ENCODE measurements at regions not wholly inside any gene's neighbourhood (a gene's known extent, or its start where the extent isn't known, plus 50 kb on each side); places are given as distances from the start of the nearest gene placed in this dataset.

GRCh38 chr7:80387634-80388193 lies 124.2 kb downstream of the GNAT3 start:
- Histone ChIP-seq H3K36me3 (no peaks in the 10 kb centered on the region), H3K27me3 (no peaks in the 10 kb centered on the region), H3K9me3 (no peaks in the 10 kb centered on the region), H3K4me3 (no peak overlapping the region), H3K4me1 (no peaks in the 10 kb centered on the region), H3K27ac (no peak overlapping the region)
- TF ChIP-seq POLR2A (IDR thresholded peaks at IDR 0.05) (no peak), CTCF (IDR thresholded peaks at IDR 0.05 in 4 of 5, conservative IDR thresholded peaks at IDR 0.05 in 1 of 5) (no peak)
- in situ Hi-C loops (cut with MboI; ENCODE audit: low sequenced_read_pairs in 4 of 4) = loop anchor here in 2 of 4 donors (25.0 kb wide), 2 partner anchors 300 to 325 kb away; no protein-coding TSS in a partner anchor
- ATAC-seq (no peak), DNase-seq (no peak)
- intact Hi-C loops (cut with DNase I; ENCODE audit: low total_unique reads) = no loop called here

- no peak for TF ChIP-seq POLR2A (IDR thresholded peaks at IDR 0.05)
- no peak for TF ChIP-seq CTCF (IDR thresholded peaks at IDR 0.05 in 4 of 5, conservative IDR thresholded peaks at IDR 0.05 in 1 of 5)
- intact Hi-C loops (cut with DNase I; ENCODE audit: low total_unique reads) (no loop called here), in situ Hi-C loops (cut with MboI; ENCODE audit: low sequenced_read_pairs in 4 of 4) (loop anchor here in 2 of 4 donors (25.0 kb wide), 2 partner anchors 299 to 324 kb away; no protein-coding TSS in a partner anchor)
- no peaks in the 10 kb centered on the region for H3K27me3 ChIP-seq
- H3K4me1 ChIP-seq = no peaks in the 10 kb centered on the region
- no peaks in the 10 kb centered on the region for H3K36me3 ChIP-seq
- no peaks in the 10 kb centered on the region for H3K9me3 ChIP-seq
- H3K4me3 ChIP-seq = no peak overlapping the region
- H3K27ac ChIP-seq = no peak overlapping the region
- ATAC-seq (no peak), DNase-seq (no peak)
These were observed 125.2 kb downstream of the GNAT3 start for GRCh38 chr7:80386686-80387085.

GRCh38 chr7:80385508-80385907 lies 126.4 kb downstream of the GNAT3 start:
- no peak overlapping the region for H3K27ac ChIP-seq

GRCh38 chr7:80380957-80381356 lies 130.9 kb downstream of the GNAT3 start:
- Histone ChIP-seq H3K27ac (no peak overlapping the region), H3K36me3 (no peaks in the 10 kb centered on the region), H3K4me1 (no peaks in the 10 kb centered on the region), H3K27me3 (no peaks in the 10 kb centered on the region), H3K9me3 (peaks cover 0 to 3% (median 0%) of the 10 kb centered on the region in 3 donors), H3K4me3 (no peak overlapping the region)
- intact Hi-C loops (cut with DNase I; ENCODE audit: low total_unique reads) (no loop called here), in situ Hi-C loops (cut with MboI; ENCODE audit: low sequenced_read_pairs in 4 of 4) (loop anchor here in 2 of 4 donors (25.0 kb wide), 2 partner anchors 294 to 319 kb away; no protein-coding TSS in a partner anchor)
- no peak for TF ChIP-seq CTCF (IDR thresholded peaks at IDR 0.05 in 4 of 5, conservative IDR thresholded peaks at IDR 0.05 in 1 of 5)
- TF ChIP-seq POLR2A (IDR thresholded peaks at IDR 0.05) = no peak
- no peak for DNase-seq
- ATAC-seq = no peak

More at GRCh38 chr7:80385508-80385907, 126.4 kb downstream of the GNAT3 start:
- ATAC-seq (no peak), DNase-seq (no peak)
- H3K9me3 ChIP-seq = no peaks in the 10 kb centered on the region
- no peaks in the 10 kb centered on the region for H3K27me3 ChIP-seq
- TF ChIP-seq CTCF (IDR thresholded peaks at IDR 0.05 in 4 of 5, conservative IDR thresholded peaks at IDR 0.05 in 1 of 5) = no peak
- H3K36me3 ChIP-seq = no peaks in the 10 kb centered on the region
- no peaks in the 10 kb centered on the region for H3K4me1 ChIP-seq
- in situ Hi-C loops (cut with MboI; ENCODE audit: low sequenced_read_pairs in 4 of 4) = loop anchor here in 2 of 4 donors (25.0 kb wide), 2 partner anchors 298 to 323 kb away; no protein-coding TSS in a partner anchor
- intact Hi-C loops (cut with DNase I; ENCODE audit: low total_unique reads) = no loop called here
- no peak overlapping the region for H3K4me3 ChIP-seq

Measured in gastrocnemius medialis (tissue), 4 donors.